ENCODE measurements at regions not wholly inside any gene's neighbourhood (a gene's known extent, or its start where the extent isn't known, plus 50 kb on each side); places are given as distances from the start of the nearest gene placed in this dataset.

- BruUV-seq (replicated peaks), result no TSS peak
- no peak for FAIRE-seq
- SMC1A ChIA-PET (ENCODE audit: uncharacterized antibody, unreplicated experiment), result no interaction called here
- Histone ChIP-seq H2AFZ (ENCODE audit: control insufficient read depth, low read depth, low read length) (no peak overlapping the region), H3K9me3 (replicated peaks; ENCODE audit: control insufficient read depth, insufficient read depth, low read length) (no peaks in the 10 kb centered on the region; the same call in 1 of the 3 replicates), H3K79me2 (ENCODE audit: control insufficient read depth, insufficient read depth, low read length) (no peaks in the 10 kb centered on the region), H3K9ac (ENCODE audit: control insufficient read depth, insufficient read depth, low read length) (no peak overlapping the region), H3K27me3 (replicated peaks in 1 of 2; ENCODE audit: control insufficient read depth in 2 of 2, insufficient read depth in 2 of 2, low read length in 1 of 2) (no peaks in the 10 kb centered on the region), H3K4me1 (ENCODE audit: control insufficient read depth, insufficient read depth, low read length) (no peaks in the 10 kb centered on the region), H3K4me2 (ENCODE audit: control insufficient read depth, insufficient read depth) (no peak overlapping the region), H3K36me3 (ENCODE audit: control insufficient read depth in 2 of 2, insufficient read depth in 2 of 2, low read length in 1 of 2) (no peaks in the 10 kb centered on the region), H4K20me1 (ENCODE audit: control insufficient read depth, insufficient read depth) (no peaks in the 10 kb centered on the region), H3K27ac (ENCODE audit: control insufficient read depth, insufficient read depth) (no peak overlapping the region), H3K4me3 (no peak overlapping the region)
- no peak for TF ChIP-seq EP300 (IDR thresholded peaks at IDR 0.05; ENCODE audit: borderline replicate concordance in 1 of 2, control insufficient read depth in 1 of 2, low read depth in 2 of 2, low read length in 2 of 2)
- TF ChIP-seq SP1 (IDR thresholded peaks at IDR 0.05; ENCODE audit: low read depth, low read length), result no peak
- TF ChIP-seq SIN3A (IDR thresholded peaks at IDR 0.05; ENCODE audit: low read depth, low read length), result no peak
- TF ChIP-seq RCOR1 (conservative IDR thresholded peaks at IDR 0.05; ENCODE audit: low read depth, low read length), result no peak
- no peak for TF ChIP-seq LARP7 (IDR thresholded peaks at IDR 0.05)
- TF ChIP-seq CREB1 (IDR thresholded peaks at IDR 0.05; ENCODE audit: low read depth), result no peak
- no peak for TF ChIP-seq STAT1 (conservative IDR thresholded peaks at IDR 0.05)
- TF ChIP-seq, protein P1, sequence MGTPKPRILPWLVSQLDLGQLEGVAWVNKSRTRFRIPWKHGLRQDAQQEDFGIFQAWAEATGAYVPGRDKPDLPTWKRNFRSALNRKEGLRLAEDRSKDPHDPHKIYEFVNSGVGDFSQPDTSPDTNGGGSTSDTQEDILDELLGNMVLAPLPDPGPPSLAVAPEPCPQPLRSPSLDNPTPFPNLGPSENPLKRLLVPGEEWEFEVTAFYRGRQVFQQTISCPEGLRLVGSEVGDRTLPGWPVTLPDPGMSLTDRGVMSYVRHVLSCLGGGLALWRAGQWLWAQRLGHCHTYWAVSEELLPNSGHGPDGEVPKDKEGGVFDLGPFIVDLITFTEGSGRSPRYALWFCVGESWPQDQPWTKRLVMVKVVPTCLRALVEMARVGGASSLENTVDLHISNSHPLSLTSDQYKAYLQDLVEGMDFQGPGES (IDR thresholded peaks at IDR 0.05), result no peak
- no peak for TF ChIP-seq CTCF (IDR thresholded peaks at IDR 0.05 in 2 of 3, conservative IDR thresholded peaks at IDR 0.05 in 1 of 3; ENCODE audit: control insufficient read depth in 2 of 3, extremely low read depth in 1 of 3, insufficient read depth in 1 of 3, low read depth in 3 of 3, low read length in 3 of 3)
- ATAC-seq, result no peak
- CTCF ChIA-PET, result no interaction called here
- 7% methylated on average over 6 of the region's 6 CpGs for WGBS (ENCODE audit: insufficient coverage, insufficient replicate concordance, low lambda C conversion rate, missing lambda C conversion rate)
- DNase-seq (ENCODE audit: low read depth, low spot score), result no peak
- in situ Hi-C loops (cut with MboI) (no loop called here), intact Hi-C loops (cut with micrococcal nuclease; ENCODE audit: unreplicated experiment) (no loop called here)
- POLR2A ChIA-PET, result no interaction called here
- RAD21 ChIA-PET (ENCODE audit: unreplicated experiment), result no interaction called here
Observed at GRCh38 chr13:44106266-44107152, 226.8 kb downstream of the LACC1 start.

Data from GM12878 (cell line).